ENCODE measurements at regions not wholly inside any gene's neighbourhood (a gene's known extent, or its start where the extent isn't known, plus 50 kb on each side); places are given as distances from the start of the nearest gene placed in this dataset.

DNA sequence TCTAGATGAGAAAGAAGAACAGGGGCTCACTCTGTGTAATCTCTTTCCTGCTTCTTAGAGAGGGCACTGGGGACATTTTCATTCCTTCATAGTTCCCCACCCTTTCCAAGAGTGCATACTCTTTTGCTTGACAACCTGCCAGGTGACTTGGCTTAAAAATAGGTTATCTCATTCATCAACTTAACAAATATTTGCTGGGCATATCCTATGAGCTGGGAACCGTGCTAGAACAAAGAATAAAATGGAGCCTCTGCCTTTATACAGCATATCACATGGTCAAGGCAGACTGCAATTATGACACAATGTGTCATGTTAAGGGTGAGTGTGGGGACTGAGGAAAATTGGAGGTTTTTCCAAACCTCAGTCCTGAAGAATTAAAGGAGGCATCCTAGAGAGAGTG is 209.8 kb upstream of the FOXA2 start:
- no peak for DNase-seq (ENCODE audit: low spot score)

DNA sequence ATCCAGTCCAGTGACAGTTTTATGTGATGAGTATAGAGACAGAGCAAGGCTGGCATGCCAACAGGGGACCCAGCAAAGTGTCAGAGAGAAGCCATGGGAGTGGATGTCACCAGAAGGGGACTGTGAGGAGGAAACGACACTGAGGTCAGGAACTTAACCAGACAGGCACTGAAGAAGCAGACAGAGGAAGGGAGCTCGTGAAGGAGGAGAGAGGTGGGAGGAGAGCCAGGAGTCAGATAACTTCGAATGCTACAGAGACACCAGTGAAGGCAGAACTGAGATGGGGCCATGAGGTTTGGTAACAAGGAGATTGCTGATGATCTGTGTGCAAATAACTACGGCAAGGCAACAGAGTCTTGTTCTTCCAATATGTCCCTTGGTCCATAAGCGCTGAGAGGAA is 211.1 kb upstream of the FOXA2 start:
- no peak for DNase-seq (ENCODE audit: low spot score)

DNA sequence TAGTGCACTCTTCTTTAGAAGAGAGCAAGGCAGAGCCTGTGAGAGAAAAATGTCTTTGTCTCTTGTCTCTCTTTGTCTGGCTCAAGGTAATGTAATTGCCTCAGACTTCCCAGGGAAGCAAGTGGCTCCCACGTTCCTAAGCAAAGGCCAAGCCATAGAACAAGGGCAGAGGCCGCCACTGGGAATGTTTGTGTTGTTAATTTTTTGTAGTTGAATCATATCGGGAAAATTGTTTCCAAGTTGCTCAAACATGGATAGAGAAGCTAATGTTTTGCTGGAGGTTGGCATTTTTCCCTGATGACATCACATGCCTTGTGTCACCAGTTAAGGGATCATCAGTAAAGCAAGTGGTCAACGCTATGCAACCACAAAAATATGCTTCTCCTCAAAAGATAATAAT is 211.5 kb upstream of the FOXA2 start:
- no peak for DNase-seq (ENCODE audit: low spot score)

DNA sequence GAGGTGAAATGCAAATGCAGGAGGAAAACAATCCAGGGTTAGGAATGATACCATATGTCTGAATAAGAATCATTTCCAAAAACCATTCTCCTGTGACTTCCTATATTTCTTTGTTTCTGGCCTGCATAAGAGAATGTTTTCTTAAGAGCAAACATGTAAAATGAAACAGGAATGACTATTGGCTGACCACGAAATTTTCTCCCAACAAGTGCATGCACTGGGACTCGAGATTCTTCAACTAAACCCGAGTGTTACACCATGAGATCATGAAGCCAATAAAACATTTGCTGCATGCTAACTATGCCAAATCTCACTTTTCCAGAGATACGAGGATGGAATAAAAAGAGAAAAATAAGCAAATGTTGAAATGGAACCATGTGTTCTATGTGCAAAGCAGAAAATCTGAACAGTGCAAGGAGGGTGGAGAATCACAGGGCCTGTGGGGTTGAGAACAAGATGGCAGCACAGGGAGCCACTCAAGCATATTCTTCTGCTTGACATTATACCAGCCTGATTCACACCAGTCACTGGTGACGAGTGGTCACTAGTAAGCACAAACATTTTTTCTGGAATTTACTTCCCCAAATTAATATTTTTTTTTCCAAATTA is 212.2 kb upstream of the FOXA2 start:
- no peak for DNase-seq (ENCODE audit: low spot score)

DNA sequence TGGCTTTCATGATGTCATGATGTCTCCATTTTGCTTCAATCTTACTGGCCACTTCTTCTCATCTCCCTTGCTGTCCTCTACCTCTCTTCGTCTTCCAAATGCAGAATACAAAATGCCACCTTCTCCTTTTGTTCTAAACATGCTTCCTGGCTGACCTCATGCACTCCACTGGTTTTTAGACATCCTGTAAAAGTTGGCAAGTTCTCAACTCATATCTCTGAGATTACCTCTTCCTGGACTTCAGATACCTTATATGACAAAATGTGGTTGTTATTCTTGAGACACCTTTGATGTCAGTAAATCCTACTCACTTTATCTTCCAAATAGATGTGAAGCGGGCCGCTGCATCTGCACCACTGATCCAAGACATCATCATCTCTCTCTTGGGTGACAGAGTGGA is 212.7 kb upstream of the FOXA2 start:
- DNase-seq (ENCODE audit: low spot score): no peak

DNA sequence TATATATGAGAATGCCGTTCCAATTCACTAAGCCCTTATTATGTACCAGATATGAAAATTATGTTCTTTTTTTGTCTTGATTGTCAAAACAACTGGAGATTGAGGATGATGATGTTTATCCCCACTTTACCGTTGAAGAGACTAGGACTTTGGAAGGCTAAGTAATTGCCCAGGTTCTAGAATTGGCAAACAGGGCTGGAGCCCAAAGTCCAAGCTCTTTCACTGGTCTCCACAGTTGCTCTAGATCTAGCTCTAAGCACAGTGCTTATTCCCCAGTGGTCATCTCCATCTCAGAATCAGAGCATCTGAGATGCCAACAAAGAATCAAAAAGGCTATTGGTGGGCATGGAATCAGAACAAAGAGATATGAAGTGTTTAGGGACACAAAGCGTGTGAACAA is 215.3 kb upstream of the FOXA2 start:
- DNase-seq (ENCODE audit: low spot score): no peak

DNA sequence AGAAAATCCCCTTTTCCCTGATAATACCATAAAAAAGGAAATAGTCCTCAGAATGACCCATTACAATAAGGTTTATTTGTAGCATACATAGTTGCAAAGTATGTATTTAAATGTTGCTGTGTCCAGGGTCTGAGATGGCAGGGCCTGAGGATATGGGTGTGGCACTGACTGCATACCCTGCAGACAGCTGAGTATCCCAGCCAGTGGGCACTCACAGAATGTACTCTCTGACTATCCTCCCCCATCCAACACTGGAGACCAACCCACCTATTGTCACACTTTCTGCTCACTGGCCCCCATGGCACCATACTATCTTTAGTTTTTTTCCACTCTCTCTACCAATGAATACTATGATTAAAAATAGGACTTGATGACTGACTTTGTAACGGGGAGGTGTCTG is 215.8 kb upstream of the FOXA2 start:
- DNase-seq (ENCODE audit: low spot score): no peak

DNA sequence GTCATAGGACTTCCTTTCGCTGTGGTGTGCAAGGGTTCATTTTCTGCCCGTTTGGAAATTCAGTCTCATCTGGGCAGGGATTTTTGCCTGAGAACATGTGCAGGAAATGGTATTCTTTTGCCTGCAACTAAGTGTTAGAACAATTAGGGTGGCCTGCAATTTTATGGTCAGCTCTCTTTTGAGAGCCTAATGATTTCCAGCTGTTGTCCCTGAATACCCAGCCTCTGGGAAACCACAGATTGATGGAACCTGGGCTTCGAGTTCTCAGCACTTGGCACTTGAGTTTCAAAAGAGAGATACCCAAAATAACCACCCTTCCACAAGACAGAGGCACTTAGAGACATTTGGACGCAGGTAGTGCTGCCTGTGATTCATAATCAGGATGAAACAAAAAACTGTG is 217.2 kb upstream of the FOXA2 start:
- no peak for DNase-seq (ENCODE audit: low spot score)

DNA sequence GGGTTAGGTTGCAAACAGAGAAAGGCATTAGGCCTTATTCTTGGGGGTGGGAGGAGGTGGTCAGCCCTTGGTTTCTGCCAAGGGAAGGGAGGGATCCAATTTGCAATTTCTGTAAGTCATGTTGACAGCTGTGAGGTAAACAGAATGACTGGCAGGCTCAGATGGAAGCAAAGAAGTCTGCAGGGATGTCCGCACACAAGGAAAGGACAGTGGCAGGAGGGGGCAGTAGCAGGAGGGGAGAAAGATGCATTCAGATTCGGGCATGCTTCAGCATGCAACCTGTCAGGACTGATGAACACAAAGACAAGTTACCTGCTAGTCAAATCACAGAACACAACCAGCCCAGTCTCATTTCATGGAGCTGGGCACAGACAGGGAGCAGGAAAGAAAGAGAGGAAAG is 217.9 kb upstream of the FOXA2 start:
- DNase-seq (ENCODE audit: low spot score): no peak

DNA sequence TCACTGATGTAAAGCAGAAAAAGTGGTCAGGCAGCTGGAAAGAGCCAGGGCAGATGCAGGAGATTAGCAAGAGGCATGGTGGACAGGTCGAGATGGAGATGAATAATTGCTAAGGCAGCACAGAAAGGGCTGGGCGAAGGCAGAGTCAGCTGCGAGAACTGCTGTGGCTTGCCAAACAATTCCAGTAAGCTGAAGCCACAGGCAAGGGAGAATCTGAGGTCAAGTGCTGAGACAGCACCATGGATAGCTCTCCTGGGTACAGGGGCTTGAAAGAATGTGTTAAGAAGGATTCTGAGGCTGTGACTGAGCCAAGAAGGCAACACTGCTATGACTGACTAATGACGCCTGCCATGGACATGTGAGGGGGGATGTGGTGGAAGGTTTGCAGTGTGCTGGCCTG is 220.8 kb upstream of the FOXA2 start:
- DNase-seq (ENCODE audit: low spot score): no peak

DNA sequence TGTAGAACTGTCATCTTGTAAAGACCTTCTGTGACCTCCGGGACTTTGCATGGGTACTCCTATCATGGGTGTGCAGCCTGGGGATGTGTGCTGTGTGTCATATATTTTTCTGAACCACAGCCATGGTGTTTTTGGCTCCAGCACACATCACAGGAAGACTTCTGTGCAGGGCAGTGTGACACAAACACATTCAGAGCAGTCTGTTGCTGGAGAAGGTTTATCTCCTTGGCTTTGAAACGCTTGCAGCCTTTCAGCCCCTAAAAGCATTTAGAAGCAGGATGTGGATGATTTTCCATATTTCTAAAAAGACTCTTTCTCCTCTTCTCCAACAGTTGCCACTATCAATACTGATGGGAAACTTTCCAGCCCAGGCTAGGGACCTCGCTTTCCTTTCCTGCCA is 221.6 kb upstream of the FOXA2 start:
- no peak for DNase-seq (ENCODE audit: low spot score)

DNA sequence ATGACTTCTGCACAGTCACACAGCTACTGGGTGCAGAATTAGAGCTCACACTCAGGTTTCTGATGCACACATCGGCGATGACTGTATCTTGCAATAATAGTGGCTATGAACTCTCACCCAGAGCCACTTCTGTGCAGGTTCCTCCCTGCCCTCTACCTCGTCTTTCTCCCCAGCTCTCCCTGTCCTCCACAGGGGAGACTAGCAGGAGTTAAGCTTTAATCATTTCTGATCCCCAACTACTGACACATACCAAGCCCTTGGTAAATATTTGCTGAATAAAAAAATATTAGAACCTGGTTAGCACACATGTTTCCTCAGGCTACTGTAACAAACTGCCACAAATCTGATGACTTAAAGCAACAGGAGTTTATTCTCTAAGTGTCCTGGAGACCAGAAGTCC is 222.7 kb upstream of the FOXA2 start:
- no peak for DNase-seq (ENCODE audit: low spot score)

DNA sequence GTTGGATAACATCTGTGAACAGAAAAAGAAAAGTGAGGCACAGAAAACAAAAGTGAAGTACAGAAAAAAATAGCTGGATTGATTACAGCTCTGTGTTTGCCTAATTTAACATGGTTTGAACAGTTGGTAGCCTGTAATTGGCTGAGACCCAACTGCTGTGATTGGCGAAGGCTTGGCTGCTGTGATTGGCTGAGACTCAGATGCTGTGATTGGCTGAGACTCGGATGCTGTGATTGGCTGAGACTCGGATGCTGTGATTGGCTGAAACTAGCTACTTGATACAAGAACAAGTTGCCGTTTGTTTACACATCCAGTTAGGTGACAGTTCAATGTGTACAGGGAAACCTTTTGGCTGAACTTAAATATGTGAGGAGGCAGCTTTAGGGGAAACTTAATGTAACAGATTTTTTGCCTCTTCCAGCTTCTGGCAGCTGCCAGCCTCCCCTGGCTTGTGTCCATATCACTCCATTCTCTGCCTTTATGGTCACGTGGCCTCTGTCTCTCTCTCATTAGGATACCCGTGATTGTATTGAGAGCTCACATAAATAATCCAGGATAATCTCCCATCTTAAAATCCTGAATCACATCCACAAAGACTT is 223.4 kb upstream of the FOXA2 start:
- DNase-seq (ENCODE audit: low spot score): no peak

DNA sequence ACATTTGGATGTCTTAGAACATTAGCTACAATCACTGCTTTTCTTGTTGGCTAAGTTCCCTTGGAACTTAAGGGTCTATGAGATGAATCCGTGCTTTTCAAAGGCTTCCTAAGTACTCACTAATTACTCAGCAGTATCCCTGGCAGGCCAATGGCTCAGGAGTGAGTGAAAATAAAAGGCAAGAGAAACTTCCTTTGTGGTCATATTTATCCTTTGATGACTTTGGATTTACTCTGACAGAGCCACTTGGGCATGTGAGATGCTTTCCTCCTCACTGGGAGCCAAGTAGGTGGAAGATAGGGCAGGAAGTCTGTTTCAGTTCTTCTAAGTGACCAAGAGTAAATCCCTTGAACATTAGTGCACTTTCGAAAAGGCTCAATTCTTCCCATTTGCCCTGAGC is 224.3 kb upstream of the FOXA2 start:
- DNase-seq (ENCODE audit: low spot score): no peak

DNA sequence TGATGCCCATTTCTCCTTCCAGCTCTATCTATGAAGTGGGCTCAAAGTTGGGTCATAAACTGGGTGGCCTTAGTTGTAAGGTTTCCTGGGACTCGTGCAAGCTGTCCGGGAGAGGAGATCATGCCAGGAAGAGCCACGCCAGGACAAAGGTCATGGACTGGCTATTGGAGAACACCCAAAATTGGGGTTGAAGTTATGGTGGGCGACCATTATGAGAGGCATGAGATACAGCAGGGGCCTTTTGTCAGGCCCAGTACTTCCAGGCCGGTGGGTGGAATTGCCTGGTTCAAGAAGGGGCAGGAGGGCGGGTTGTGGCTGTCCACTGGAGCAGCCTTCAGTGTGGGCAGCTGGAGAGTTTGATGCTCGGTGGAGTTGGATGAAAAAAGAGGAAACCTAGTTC is 225.1 kb upstream of the SSTR4 start:
- no peak for DNase-seq (ENCODE audit: low spot score)

DNA sequence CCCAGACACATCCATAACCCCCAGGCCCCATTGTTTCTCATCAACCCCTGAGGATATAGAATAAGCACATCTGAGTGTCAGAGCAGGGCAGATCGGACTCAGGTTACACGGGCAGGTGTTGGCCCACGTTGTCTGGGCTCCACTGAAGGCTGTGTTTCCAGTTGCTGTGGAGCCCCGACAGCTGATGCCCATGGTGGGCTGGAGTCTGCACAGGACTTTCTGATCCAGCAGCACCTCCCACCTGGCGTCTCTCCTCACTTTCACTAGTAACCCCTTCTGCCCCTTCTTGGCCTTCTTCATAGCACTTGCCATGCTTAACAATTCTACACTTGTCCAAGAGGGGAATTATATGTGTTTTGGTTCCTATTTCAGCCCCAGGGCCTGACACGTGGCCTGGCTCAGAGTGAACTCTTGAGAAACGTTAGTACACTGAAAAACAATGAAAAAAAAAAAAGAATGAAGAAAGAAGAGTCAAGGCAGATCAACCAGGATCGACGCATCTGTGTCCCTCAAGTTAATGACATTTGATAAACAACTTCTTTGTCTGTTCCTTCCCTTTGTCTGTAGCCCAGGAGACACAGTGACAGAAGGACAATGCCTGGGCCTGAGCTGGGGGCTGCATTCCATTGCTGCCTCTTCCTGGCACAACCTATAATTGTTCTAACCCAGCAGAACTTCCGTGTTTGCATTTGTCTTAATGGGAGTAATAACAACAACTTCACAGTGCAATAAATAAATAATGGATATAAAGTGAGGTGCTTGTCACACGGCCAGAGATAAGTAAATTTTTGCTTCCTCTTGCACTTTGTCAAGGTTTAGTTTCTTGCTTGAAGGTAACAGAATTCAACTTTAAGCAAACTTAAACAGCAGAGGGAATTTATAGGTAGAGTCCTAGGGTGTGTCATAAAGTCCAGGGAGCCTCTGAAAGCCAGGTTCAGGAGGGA is 224.2 kb upstream of the SSTR4 start:
- no peak for DNase-seq (ENCODE audit: low spot score)

DNA sequence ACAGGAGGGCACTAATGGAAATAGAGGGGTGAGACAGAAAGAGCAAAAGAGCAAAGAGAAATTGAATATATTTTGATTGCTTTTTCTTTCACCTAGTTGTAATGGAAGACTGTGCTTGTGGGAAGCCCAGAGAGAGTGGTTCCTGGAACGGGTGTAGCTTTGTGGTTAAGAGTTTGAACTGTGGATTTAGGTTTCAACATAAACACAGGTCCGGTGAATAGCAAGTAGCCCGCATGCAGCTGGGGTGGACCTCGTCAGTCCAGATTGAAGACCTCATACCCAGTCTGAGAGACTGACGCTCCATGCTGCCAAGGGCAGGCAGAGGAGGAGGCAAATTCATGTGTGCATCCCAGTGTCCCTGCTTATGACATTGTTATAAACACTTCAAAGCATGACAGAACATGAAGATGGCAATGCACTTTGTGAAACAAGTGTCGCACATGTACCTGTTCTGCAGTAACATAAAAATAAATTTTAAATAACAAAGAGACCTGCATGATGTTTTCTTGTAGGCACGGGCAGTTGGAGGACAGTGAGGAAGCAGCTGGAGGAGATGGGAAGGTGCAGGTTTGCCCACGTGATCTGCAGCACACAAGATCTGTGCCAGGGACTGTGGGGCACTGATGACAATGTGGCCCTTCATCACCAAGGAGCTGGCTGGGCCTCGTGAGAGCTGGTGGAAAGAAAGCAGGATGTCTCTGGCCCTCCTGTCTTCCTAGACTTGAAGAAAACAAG is 220.5 kb upstream of the SSTR4 start:
- no peak for DNase-seq (ENCODE audit: low spot score)

DNA sequence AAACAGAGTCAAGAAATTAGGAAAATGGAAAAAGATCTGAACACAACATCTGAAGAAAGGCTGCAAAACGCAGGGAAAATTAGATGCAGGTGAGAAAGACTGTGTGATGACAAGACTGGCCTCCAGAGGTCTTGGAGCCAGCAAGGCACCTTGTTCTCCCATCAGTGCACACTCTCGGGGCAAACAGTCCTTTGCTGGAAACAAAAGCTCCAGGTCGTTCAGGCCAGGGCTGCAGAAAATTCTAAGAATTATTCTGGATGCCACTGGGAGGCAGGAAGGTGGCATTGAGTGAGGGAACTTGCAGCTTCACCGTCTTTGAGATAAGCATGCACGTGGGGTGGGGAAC is 219.9 kb upstream of the SSTR4 start:
- no peak for DNase-seq (ENCODE audit: low spot score)

DNA sequence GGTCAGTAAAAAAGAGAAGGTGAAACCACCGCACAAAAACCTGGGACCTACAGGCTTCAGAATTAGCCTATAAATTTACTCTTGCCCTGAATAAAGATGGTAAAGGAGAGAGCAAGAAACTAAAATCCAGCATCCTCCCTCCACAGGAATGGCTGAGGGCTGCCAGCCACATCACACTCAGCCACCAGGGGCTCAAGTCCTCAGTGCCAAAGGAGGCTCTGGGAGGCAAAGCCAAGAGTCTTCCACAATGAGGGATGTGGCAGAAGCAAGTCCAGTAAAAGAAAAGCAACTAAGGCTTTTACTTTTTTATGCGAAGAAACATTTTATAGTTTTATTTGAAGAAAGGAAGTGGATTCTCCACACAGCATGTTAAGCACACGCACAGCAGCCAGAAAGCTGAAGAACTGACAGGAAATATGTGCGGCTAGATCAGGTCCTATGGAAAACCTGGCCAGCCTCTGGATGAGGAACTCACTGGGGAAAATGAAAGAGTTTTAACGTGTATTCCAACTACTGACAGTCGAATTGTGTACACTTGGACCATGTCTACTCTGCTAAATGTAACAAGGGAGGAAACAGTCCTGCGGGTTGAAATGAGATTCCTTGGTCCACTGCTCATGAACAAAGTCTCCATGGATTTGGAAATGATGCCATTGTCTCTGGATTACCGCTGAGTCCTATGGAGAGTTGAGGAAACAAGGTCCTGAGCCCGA is 219.4 kb upstream of the SSTR4 start:
- no peak for DNase-seq (ENCODE audit: low spot score)

DNA sequence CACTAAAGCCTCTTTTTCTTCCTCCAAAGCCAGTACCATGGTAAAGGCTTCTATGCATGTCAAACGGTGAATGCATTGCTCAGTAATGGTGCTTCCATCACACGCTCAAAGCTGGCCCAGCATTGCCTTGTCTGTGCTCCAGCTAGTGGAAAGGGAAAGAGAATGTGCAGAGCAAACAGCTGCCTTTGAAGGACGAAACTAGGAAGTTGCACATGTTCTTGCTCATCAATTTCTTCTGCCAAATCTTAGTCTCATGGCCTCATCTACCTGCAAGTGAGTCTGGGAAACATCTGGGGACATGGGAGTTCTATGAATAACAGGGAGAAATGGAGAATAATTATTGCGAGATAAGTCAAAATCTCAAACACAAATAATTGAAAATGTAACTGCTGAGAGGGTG is 216.5 kb upstream of the SSTR4 start:
- DNase-seq (ENCODE audit: low spot score): no peak

DNA sequence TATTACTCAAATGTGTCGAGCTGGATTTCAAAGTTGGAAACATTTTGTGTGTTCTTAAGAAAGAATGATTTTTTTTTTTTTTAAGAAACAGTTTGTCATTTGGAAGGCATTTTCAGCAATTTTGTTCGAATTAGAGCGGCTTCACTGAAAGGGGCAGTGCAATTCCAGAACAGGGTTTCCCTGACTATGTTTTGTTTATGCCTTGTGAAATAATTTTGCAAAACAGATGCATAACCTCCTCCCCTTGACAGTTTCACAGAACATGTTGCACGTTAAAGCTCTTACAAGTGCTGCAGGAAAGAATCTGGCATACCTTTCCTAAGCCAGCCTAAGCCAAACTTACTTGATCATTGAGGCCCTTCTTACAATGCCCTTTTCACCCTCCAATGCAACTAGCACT is 216.0 kb upstream of the SSTR4 start:
- no peak for DNase-seq (ENCODE audit: low spot score)

DNA sequence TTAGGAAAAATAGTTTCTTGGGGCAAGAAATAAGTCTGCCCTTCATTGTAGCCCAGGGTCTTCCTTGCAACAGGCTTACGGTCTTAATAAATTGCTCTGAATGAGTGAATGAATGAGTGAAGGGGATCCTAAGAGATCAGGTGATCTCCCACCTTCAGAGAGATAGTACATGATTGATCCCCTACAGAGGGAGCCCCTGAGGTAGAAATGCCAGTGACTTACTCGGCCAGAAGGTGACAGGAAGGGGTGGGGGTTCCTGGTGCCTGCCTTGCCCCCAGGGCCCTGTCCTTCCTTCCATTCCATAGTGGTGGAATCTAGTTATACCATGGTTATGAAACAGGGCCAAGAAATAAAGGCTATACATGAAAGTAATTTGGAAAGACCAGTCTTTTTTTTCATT is 215.3 kb upstream of the SSTR4 start:
- DNase-seq (ENCODE audit: low spot score): no peak

Data from CD4-positive, alpha-beta T cell treated with Interleukin-2 at 100 ng/mL for 4 hours (primary cell).